ENCODE measurements at regions not wholly inside any gene's neighbourhood (a gene's known extent, or its start where the extent isn't known, plus 50 kb on each side); places are given as distances from the start of the nearest gene placed in this dataset.
"Not testable (repeated sequence)": the region's sequence is repeated elsewhere in the genome, so short reads cannot be mapped to it uniquely, and the experiment has no call there.

DNA sequence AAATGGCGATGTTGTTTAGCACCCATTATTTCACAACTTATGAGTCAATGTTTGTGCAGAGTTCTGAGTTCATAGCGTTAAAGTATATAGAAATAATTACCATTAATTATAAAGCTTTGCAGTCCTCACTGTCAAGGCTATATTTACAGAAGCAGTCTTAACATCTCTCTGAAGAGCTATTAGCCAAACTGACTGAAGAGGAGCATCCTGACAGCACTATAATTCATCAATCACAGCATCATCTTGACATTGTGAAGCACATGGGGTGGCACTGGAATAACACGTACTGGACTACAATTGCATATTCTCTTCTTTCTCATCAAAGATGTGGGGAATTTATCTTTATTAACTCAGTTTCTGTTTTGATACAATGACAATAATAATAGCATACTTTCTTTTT, 260.6 kb upstream of the MME start:
- H3K27ac ChIP-seq, result no peak overlapping the region
- H3K4me3 ChIP-seq, result no peak overlapping the region
- TF ChIP-seq POLR2A (IDR thresholded peaks at IDR 0.05) (no peak), EP300 (IDR thresholded peaks at IDR 0.05) (no peak)
- TF ChIP-seq, protein P1, sequence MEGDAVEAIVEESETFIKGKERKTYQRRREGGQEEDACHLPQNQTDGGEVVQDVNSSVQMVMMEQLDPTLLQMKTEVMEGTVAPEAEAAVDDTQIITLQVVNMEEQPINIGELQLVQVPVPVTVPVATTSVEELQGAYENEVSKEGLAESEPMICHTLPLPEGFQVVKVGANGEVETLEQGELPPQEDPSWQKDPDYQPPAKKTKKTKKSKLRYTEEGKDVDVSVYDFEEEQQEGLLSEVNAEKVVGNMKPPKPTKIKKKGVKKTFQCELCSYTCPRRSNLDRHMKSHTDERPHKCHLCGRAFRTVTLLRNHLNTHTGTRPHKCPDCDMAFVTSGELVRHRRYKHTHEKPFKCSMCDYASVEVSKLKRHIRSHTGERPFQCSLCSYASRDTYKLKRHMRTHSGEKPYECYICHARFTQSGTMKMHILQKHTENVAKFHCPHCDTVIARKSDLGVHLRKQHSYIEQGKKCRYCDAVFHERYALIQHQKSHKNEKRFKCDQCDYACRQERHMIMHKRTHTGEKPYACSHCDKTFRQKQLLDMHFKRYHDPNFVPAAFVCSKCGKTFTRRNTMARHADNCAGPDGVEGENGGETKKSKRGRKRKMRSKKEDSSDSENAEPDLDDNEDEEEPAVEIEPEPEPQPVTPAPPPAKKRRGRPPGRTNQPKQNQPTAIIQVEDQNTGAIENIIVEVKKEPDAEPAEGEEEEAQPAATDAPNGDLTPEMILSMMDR (IDR thresholded peaks at IDR 0.05), result no peak
- DNase-seq, result no peak
- no peaks in the 10 kb centered on the region for H3K4me1 ChIP-seq (ENCODE audit: insufficient read depth)
- intact Hi-C loops (cut with DNase I), result no loop called here
- H3K9me3 ChIP-seq, result no peaks in the 10 kb centered on the region
- H3K36me3 ChIP-seq, result no peaks in the 10 kb centered on the region
- 76 to 82% (median 81%) methylated on average over 3 of the region's 3 CpGs for WGBS, 3 donors
- no peaks in the 10 kb centered on the region for H3K27me3 ChIP-seq

GRCh38 chr3:154818676-154819255, 261.4 kb upstream of the MME start:
- Histone ChIP-seq H3K9me3 (no peaks in the 10 kb centered on the region), H3K27ac (no peak overlapping the region), H3K4me1 (ENCODE audit: insufficient read depth) (no peaks in the 10 kb centered on the region), H3K27me3 (no peaks in the 10 kb centered on the region), H3K4me3 (no peak overlapping the region), H3K36me3 (no peaks in the 10 kb centered on the region)
- TF ChIP-seq, protein P1 (IDR thresholded peaks at IDR 0.05), result no peak
- TF ChIP-seq POLR2A (IDR thresholded peaks at IDR 0.05) (no peak), EP300 (IDR thresholded peaks at IDR 0.05) (no peak)
- 44 to 63% (median 45%) methylated on average over 2 of the region's 2 CpGs for WGBS, 3 donors
- intact Hi-C loops (cut with DNase I), result no loop called here
- DNase-seq, result no peak

DNA sequence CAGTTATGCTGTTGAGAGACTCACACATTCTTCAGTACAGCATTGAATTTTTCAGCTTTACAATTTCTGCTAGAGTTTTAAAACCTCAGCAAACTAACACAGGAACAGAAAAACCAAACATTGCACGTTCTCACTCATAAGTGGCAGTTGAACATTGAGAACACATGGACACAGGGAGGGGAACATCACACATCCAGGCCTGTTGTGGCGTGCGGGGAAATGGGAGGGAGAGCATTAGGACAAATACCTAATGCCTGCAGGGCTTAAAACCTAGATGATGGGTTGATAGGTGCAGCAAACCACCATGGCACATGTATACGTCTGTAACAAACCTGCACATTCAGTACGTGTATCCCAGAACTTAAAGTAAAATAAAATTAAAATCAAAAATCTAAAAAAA, 270.1 kb upstream of the MME start:
- H3K36me3 ChIP-seq; H3K4me3 ChIP-seq; H3K4me1 ChIP-seq (ENCODE audit: insufficient read depth); H3K27ac ChIP-seq; H3K9me3 ChIP-seq; intact Hi-C loops (cut with DNase I); H3K27me3 ChIP-seq; DNase-seq: not testable (repeated sequence)
- WGBS, 3 donors, result 86 to 88% (median 88%) methylated on average over 5 of the region's 5 CpGs

DNA sequence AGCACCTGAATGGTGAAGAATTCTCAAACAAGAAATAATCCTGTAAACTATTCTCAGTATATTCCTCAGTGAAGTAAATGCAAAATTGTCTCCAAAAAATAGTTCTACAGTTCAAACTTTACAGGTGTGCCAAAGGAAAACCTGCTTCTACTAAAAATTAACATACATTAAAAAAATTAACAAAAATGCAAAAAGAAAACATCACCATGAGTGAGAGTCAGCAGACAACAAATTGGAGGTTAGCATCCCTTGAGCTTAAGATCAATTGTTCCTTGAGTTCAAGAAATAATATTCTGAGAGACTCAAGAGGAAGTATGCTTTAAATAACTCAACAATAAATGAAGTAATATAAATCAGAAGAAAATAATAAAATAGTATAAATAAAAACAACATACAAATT, 278.4 kb upstream of the MME start:
- Histone ChIP-seq H3K9me3 (no peaks in the 10 kb centered on the region), H3K4me1 (ENCODE audit: insufficient read depth) (no peaks in the 10 kb centered on the region)
- TF ChIP-seq, protein P1 (IDR thresholded peaks at IDR 0.05), result no peak
- no peak for TF ChIP-seq POLR2A (IDR thresholded peaks at IDR 0.05)
- TF ChIP-seq EP300 (IDR thresholded peaks at IDR 0.05), result no peak

GRCh38 chr3:154799800-154800199, 280.3 kb upstream of the MME start:
- 34 to 51% (median 38%) methylated on average over 2 of the region's 2 CpGs for WGBS, 3 donors
- no peaks in the 10 kb centered on the region for H3K9me3 ChIP-seq
- TF ChIP-seq, protein P1 (IDR thresholded peaks at IDR 0.05), result no peak
- TF ChIP-seq EP300 (IDR thresholded peaks at IDR 0.05) (no peak), POLR2A (IDR thresholded peaks at IDR 0.05) (no peak)
- H3K4me1 ChIP-seq (ENCODE audit: insufficient read depth), result no peaks in the 10 kb centered on the region
- intact Hi-C loops (cut with DNase I), result no loop called here
- H3K27me3 ChIP-seq, result no peaks in the 10 kb centered on the region
- H3K4me3 ChIP-seq, result no peak overlapping the region
- no peaks in the 10 kb centered on the region for H3K36me3 ChIP-seq
- no peak overlapping the region for H3K27ac ChIP-seq
- DNase-seq, result no peak

More for the DNA sequence above, 278.4 kb upstream of the MME start:
- intact Hi-C loops (cut with DNase I), result no loop called here
- Histone ChIP-seq H3K4me3 (no peak overlapping the region), H3K27me3 (no peaks in the 10 kb centered on the region), H3K36me3 (no peaks in the 10 kb centered on the region), H3K27ac (no peak overlapping the region)
- no peak for DNase-seq
